H9 (cell line): ENCODE measurements at regions not wholly inside any gene's neighbourhood (a gene's known extent, or its start where the extent isn't known, plus 50 kb on each side); places are given as distances from the start of the nearest gene placed in this dataset.

Experiments used
- DNase-seq: peaks from one replicate; pipeline ENCODE4 v3.0.0-alpha.2; 2017
- H2AFZ ChIP-seq: one replicate; pipeline ENCODE4 v1.6.1; 2013; ENCODE audit warnings: mild to moderate bottlenecking, low read length, control low read depth, moderate library complexity
- H2AK5ac ChIP-seq: 2 replicates; pipeline ENCODE4 v1.6.1; 2013; ENCODE audit warnings: low read length, control low read depth, mixed read lengths; ENCODE audit not compliant: insufficient read length
- H2BK120ac ChIP-seq: one replicate; pipeline ENCODE4 v1.6.1; 2013; ENCODE audit warnings: low read depth, mild to moderate bottlenecking, low read length, control low read depth, inconsistent platforms; ENCODE audit not compliant: poor library complexity, severe bottlenecking
- H2BK12ac ChIP-seq: 2 replicates; pipeline ENCODE4 v1.6.1; 2013; ENCODE audit warnings: low read length, control low read depth, mixed read lengths, low read depth; ENCODE audit not compliant: insufficient read length
- H2BK15ac ChIP-seq: 2 replicates; pipeline ENCODE4 v1.6.1; 2013; ENCODE audit warnings: low read depth, low read length, control low read depth
- H2BK20ac ChIP-seq: one replicate; pipeline ENCODE4 v1.6.1; 2013; ENCODE audit warnings: low read depth, mild to moderate bottlenecking, low read length, control low read depth, inconsistent platforms; ENCODE audit not compliant: poor library complexity, severe bottlenecking
- H2BK5ac ChIP-seq: 2 replicates; pipeline ENCODE4 v1.6.1; 2013; ENCODE audit warnings: low read length, control low read depth, mixed read lengths; ENCODE audit not compliant: insufficient read length
- H3K14ac ChIP-seq: 2 replicates; pipeline ENCODE4 v1.6.1; 2013; ENCODE audit warnings: low read length, control low read depth; ENCODE audit not compliant: insufficient read depth
- H3K18ac ChIP-seq: 2 replicates; pipeline ENCODE4 v1.6.1; 2013; ENCODE audit warnings: low read depth, mild to moderate bottlenecking, mixed read lengths, low read length, control low read depth; ENCODE audit not compliant: insufficient read length
- H3K23ac ChIP-seq: 2 replicates; pipeline ENCODE4 v1.6.1; 2013; ENCODE audit warnings: low read length, control low read depth, mixed read lengths, low read depth; ENCODE audit not compliant: insufficient read length
- H3K23me2 ChIP-seq: 2 replicates; pipeline ENCODE4 v1.6.1; 2013; ENCODE audit warnings: low read depth, mild to moderate bottlenecking, mixed read lengths, low read length, control low read depth; ENCODE audit not compliant: insufficient read length, poor library complexity, severe bottlenecking
- H3K27ac ChIP-seq: 2 replicates; pipeline ENCODE4 v1.5.1; 2013; ENCODE audit warnings: low read length, control low read depth, mixed read lengths, low read depth; ENCODE audit not compliant: insufficient read length
- H3K27me3 ChIP-seq: 2 replicates; pipeline ENCODE4 v1.6.1; 2013; ENCODE audit warnings: low read length, control low read depth, inconsistent platforms; ENCODE audit not compliant: insufficient read depth
- H3K4ac ChIP-seq: 2 replicates; pipeline ENCODE4 v1.6.1; 2013; ENCODE audit warnings: low read depth, mild to moderate bottlenecking, control low read depth, inconsistent platforms, low read length, moderate library complexity
- H3K4me1 ChIP-seq: 2 replicates; pipeline ENCODE4 v1.6.1; 2013; ENCODE audit warnings: low read length, control low read depth, inconsistent platforms; ENCODE audit not compliant: insufficient read depth
- H3K4me2 ChIP-seq: 2 replicates; pipeline ENCODE4 v1.6.1; 2013; ENCODE audit warnings: low read length, control low read depth, mixed read lengths; ENCODE audit not compliant: insufficient read length, insufficient read depth
- H3K56ac ChIP-seq: 2 replicates; pipeline ENCODE4 v1.6.1; 2013; ENCODE audit warnings: low read depth, mild to moderate bottlenecking, mixed read lengths, low read length, control low read depth; ENCODE audit not compliant: insufficient read length
- H3K79me1 ChIP-seq: 2 replicates; pipeline ENCODE4 v1.6.1; 2013; ENCODE audit warnings: low read depth, mild to moderate bottlenecking, moderate library complexity, low read length, control low read depth, inconsistent platforms; ENCODE audit not compliant: insufficient read depth, poor library complexity, severe bottlenecking
- H3K79me2 ChIP-seq: 2 replicates; pipeline ENCODE4 v1.6.1; 2013; ENCODE audit warnings: low read length, control low read depth, inconsistent platforms; ENCODE audit not compliant: insufficient read depth
- H3K9ac ChIP-seq: 2 replicates; pipeline ENCODE4 v1.6.1; 2013; ENCODE audit warnings: low read length, control low read depth, mixed read lengths; ENCODE audit not compliant: insufficient read length; ENCODE audit errors: extremely low read depth
- H3K9me3 ChIP-seq: one replicate; pipeline ENCODE4 v1.6.1; 2013; ENCODE audit warnings: low read depth, low read length, inconsistent platforms; ENCODE audit not compliant: control insufficient read depth
- H3T11ph ChIP-seq: one replicate; pipeline ENCODE4 v1.6.1; 2013; ENCODE audit warnings: mild to moderate bottlenecking, low read length, control low read depth, inconsistent platforms
- H4K20me1 ChIP-seq: one replicate; pipeline ENCODE4 v1.6.1; 2013; ENCODE audit not compliant: control insufficient read depth, insufficient read length, insufficient read depth
- H4K5ac ChIP-seq: 2 replicates; pipeline ENCODE4 v1.6.1; 2013; ENCODE audit warnings: low read depth, mild to moderate bottlenecking, mixed read lengths, low read length, control low read depth; ENCODE audit not compliant: insufficient read length
- H4K8ac ChIP-seq: replicated peaks from 2 replicates; pipeline ENCODE4 v1.6.1; 2013; ENCODE audit warnings: low read length, control low read depth, mixed read lengths, low read depth; ENCODE audit not compliant: insufficient read length
- H4K91ac ChIP-seq: 2 replicates; pipeline ENCODE4 v1.6.1; 2013; ENCODE audit warnings: low read depth, mild to moderate bottlenecking, moderate library complexity, mixed read lengths, low read length, control low read depth; ENCODE audit not compliant: insufficient read length
- H3K27ac Mint-ChIP-seq, 3 experiments: 2 replicates in 2 of 3; 3 replicates in 1 of 3; pipeline ENCODE4 v1.8.0; 2020 to 2021; ENCODE audit warnings: mixed read lengths in 3 of 3, mild to moderate bottlenecking in 1 of 3, moderate library complexity in 1 of 3
- H3K27me3 Mint-ChIP-seq: 2 replicates; pipeline ENCODE4 v1.8.0; 2021; ENCODE audit warnings: low read depth, mild to moderate bottlenecking, moderate library complexity, mixed read lengths
- H3K36me3 Mint-ChIP-seq, 3 experiments: 2 replicates in 2 of 3; 3 replicates in 1 of 3; pipeline ENCODE4 v1.8.0; 2020 to 2021; ENCODE audit warnings: low read depth in 3 of 3, mixed read lengths in 3 of 3; ENCODE audit not compliant: insufficient read depth in 1 of 3
- H3K4me1 Mint-ChIP-seq, 2 experiments: 2 replicates each; pipeline ENCODE4 v1.8.0; 2020; ENCODE audit warnings: mixed read lengths in 2 of 2
- H3K4me3 Mint-ChIP-seq, 2 experiments: 2 replicates in 1 of 2; 3 replicates in 1 of 2; pipeline ENCODE4 v1.8.0; 2020 to 2021; ENCODE audit warnings: mild to moderate bottlenecking in 2 of 2, mixed read lengths in 2 of 2, moderate library complexity in 1 of 2
- H3K9me3 Mint-ChIP-seq, 2 experiments: 2 replicates in 1 of 2; 3 replicates in 1 of 2; pipeline ENCODE4 v1.8.0; 2020; ENCODE audit warnings: mild to moderate bottlenecking in 2 of 2, mixed read lengths in 2 of 2, moderate library complexity in 1 of 2
- WGBS: extraction: QIAGEN DNeasy Blood & Tissue Kit; methylation state at CpG from one replicate; pipeline ENCODE4 v1.1.7; 2013; ENCODE audit warnings: missing lambda C conversion rate, low lambda C conversion rate, mixed read lengths; ENCODE audit not compliant: insufficient read length; ENCODE audit errors: extremely low coverage; 5-methylcytosine and 5-hydroxymethylcytosine counted together
- TF ChIP-seq, protein P1 (sequence below): fragments of 200-600 bp; sonication (generic); conservative IDR thresholded peaks from 3 replicates; pipeline ENCODE4 v1.8.0; 2021; ENCODE audit warnings: antibody characterized with exemption, mild to moderate bottlenecking

DNA sequence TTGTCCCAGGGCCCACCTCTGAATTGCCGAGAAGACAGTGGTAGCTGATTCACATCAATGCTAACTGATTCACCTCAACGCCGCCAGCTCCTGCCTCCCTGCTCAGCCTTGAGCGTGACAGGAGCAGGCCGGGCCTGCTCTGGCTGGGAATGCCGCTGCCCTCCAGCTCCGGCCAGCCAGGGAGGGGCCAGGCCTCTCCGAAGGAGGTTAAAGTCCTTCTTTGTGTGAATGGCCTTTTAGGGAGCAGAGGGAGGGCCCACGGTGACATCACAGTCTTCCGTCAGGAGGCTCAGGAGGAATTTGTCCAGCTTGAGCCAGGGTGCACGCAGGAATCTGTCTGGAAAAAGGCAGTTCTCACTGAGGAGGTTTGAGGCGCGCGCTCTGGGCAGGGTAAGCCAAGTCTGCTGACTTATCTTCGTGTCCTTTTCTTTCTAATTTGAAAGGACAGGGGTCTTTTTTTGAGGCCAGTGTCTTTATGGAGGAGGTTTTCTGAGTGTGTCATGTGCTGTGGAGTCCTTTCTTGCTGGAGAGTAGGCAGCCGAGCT is 82.7 kb downstream of the C9orf152 start:
- Histone ChIP-seq H2AFZ (no peak overlapping the region), H4K91ac (no peak overlapping the region), H2BK5ac (no peak overlapping the region), H3K23me2 (no peaks in the 10 kb centered on the region), H2AK5ac (no peak overlapping the region), H2BK20ac (no peak overlapping the region), H3K9ac (no peak overlapping the region), H3K27me3 (no peaks in the 10 kb centered on the region), H3K27ac (no peak overlapping the region), H3K4ac (no peak overlapping the region), H3K79me2 (peaks cover 7% of the 10 kb centered on the region; the same call in 1 of the 2 replicates), H3K4me2 (no peak overlapping the region), H2BK15ac (no peak overlapping the region), H3K9me3 (no peaks in the 10 kb centered on the region), H2BK120ac (no peak overlapping the region), H4K8ac (no peak overlapping the region), H3K4me1 (peaks cover 29% of the 10 kb centered on the region), H2BK12ac (no peak overlapping the region), H4K5ac (no peak overlapping the region), H4K20me1 (no peaks in the 10 kb centered on the region), H3K23ac (no peak overlapping the region), H3K14ac (no peak overlapping the region), H3K18ac (peak overlapping the region; percentile 22), H3K56ac (no peak overlapping the region), H3K79me1 (no peaks in the 10 kb centered on the region), H3T11ph (no peak overlapping the region)
- H3K9me3 Mint-ChIP-seq = no peaks in the 10 kb centered on the region
- H3K4me1 Mint-ChIP-seq = peaks cover 87 to 88% of the 10 kb centered on the region in 2 experiments
- DNase-seq = peak; percentile 88
- H3K36me3 Mint-ChIP-seq = no peaks in the 10 kb centered on the region; a peak in 1 of 7 replicates
- H3K27ac Mint-ChIP-seq = peak overlapping the region; percentile 80 to 97 (median 95)
- TF ChIP-seq, protein P1, sequence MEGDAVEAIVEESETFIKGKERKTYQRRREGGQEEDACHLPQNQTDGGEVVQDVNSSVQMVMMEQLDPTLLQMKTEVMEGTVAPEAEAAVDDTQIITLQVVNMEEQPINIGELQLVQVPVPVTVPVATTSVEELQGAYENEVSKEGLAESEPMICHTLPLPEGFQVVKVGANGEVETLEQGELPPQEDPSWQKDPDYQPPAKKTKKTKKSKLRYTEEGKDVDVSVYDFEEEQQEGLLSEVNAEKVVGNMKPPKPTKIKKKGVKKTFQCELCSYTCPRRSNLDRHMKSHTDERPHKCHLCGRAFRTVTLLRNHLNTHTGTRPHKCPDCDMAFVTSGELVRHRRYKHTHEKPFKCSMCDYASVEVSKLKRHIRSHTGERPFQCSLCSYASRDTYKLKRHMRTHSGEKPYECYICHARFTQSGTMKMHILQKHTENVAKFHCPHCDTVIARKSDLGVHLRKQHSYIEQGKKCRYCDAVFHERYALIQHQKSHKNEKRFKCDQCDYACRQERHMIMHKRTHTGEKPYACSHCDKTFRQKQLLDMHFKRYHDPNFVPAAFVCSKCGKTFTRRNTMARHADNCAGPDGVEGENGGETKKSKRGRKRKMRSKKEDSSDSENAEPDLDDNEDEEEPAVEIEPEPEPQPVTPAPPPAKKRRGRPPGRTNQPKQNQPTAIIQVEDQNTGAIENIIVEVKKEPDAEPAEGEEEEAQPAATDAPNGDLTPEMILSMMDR = no peak
- peak overlapping the region; percentile 17 to 62; a peak in 3 of 5 replicates for H3K4me3 Mint-ChIP-seq
- no peaks in the 10 kb centered on the region; the same call in 1 of the 2 replicates for H3K27me3 Mint-ChIP-seq
- whole genome bisulfite sequencing = no CpG with 5 or more reads among the region's 16 CpGs
